Ishikawa (cell line): ENCODE measurements at regions not wholly inside any gene's neighbourhood (a gene's known extent, or its start where the extent isn't known, plus 50 kb on each side); places are given as distances from the start of the nearest gene placed in this dataset.

Source experiments
- CEBPB ChIP-seq: IDR thresholded peaks from 2 replicates; pipeline ENCODE4 v1.6.1; 2012
- CREB1 ChIP-seq: IDR thresholded peaks from 2 replicates; pipeline ENCODE4 v1.6.1; 2012; ENCODE audit warnings: low read depth
- EGR1 ChIP-seq: IDR thresholded peaks from 2 replicates; pipeline ENCODE4 v1.6.1; 2012
- EP300 ChIP-seq: IDR thresholded peaks from 2 replicates; pipeline ENCODE4 v1.6.1; 2012; ENCODE audit warnings: borderline replicate concordance
- FOXM1 ChIP-seq: IDR thresholded peaks from 2 replicates; pipeline ENCODE4 v1.6.1; 2012; ENCODE audit warnings: low read depth, borderline replicate concordance
- NFIC ChIP-seq: IDR thresholded peaks from 2 replicates; pipeline ENCODE4 v1.6.1; 2012
- RAD21 ChIP-seq: IDR thresholded peaks from 2 replicates; pipeline ENCODE4 v1.6.1; 2012; ENCODE audit warnings: low read depth
- REST ChIP-seq: IDR thresholded peaks from 2 replicates; pipeline ENCODE4 v1.6.1; 2012; ENCODE audit warnings: low read depth, mild to moderate bottlenecking
- TAF1 ChIP-seq: IDR thresholded peaks from 2 replicates; pipeline ENCODE4 v1.6.1; 2012; ENCODE audit warnings: low read depth, mild to moderate bottlenecking
- TCF12 ChIP-seq: IDR thresholded peaks from 2 replicates; pipeline ENCODE4 v1.6.1; 2012; ENCODE audit warnings: low read depth
- TEAD4 ChIP-seq: IDR thresholded peaks from 2 replicates; pipeline ENCODE4 v1.6.1; 2012
- YY1 ChIP-seq: IDR thresholded peaks from 2 replicates; pipeline ENCODE4 v1.6.1; 2012; ENCODE audit warnings: low read depth
- ZBTB7A ChIP-seq: IDR thresholded peaks from 2 replicates; pipeline ENCODE4 v1.6.1; 2012; ENCODE audit warnings: low read depth
- TF ChIP-seq, protein P1 (sequence below): IDR thresholded peaks from 2 replicates; pipeline ENCODE4 v1.6.1; 2012
- TF ChIP-seq, protein P2 (sequence below): IDR thresholded peaks from 2 replicates; pipeline ENCODE4 v1.6.1; 2012

- TF ChIP-seq CREB1 (no peak), REST (no peak), RAD21 (no peak), TEAD4 (no peak), NFIC (no peak), EP300 (no peak), TAF1 (no peak), YY1 (no peak), EGR1 (no peak), FOXM1 (no peak), CEBPB (no peak), ZBTB7A (no peak), TCF12 (no peak)
- TF ChIP-seq, protein P1, sequence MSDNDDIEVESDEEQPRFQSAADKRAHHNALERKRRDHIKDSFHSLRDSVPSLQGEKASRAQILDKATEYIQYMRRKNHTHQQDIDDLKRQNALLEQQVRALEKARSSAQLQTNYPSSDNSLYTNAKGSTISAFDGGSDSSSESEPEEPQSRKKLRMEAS, result no peak
- TF ChIP-seq, protein P2, sequence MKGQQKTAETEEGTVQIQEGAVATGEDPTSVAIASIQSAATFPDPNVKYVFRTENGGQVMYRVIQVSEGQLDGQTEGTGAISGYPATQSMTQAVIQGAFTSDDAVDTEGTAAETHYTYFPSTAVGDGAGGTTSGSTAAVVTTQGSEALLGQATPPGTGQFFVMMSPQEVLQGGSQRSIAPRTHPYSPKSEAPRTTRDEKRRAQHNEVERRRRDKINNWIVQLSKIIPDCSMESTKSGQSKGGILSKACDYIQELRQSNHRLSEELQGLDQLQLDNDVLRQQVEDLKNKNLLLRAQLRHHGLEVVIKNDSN, result no peak
Observed at GRCh38 chr2:129799036-129799958, 180.2 kb upstream of the RAB6C start.

GRCh38 chr2:129800285-129800684, 179.2 kb upstream of the RAB6C start:
- TF ChIP-seq TEAD4 (no peak), TAF1 (no peak), RAD21 (no peak), EP300 (no peak), NFIC (no peak), FOXM1 (no peak), ZBTB7A (no peak), TCF12 (no peak), CEBPB (no peak), CREB1 (no peak), EGR1 (no peak), YY1 (no peak), REST (no peak)
- TF ChIP-seq, protein P1, result no peak
- TF ChIP-seq, protein P2, result no peak

DNA sequence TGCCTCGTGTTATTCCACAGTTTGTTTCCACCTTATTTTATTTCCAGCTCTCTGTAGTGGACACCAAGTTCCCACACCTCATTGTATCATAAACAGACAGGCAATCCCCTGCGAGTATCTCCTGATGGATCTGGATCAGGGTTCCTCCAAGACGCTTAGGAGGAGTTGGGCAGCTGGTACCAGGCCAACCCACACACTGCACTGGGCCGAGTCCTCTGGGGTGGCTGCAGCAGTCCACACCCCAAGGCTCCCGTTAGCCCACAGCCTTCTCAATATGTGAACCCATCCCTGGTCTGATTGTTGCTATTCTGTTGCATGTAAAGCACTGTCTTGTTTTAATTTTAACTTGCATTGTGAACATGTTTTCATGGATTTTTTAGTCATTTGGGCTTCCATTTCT, 178.8 kb upstream of the RAB6C start:
- TF ChIP-seq ZBTB7A, result no peak
- no peak for TF ChIP-seq EGR1
- TF ChIP-seq TAF1, result no peak
- TF ChIP-seq, protein P1, result no peak
- TF ChIP-seq CEBPB, result no peak
- no peak for TF ChIP-seq YY1
- TF ChIP-seq REST, result no peak
- TF ChIP-seq RAD21, result no peak
- TF ChIP-seq, protein P2, result no peak
- TF ChIP-seq NFIC, result no peak
- no peak for TF ChIP-seq FOXM1
- TF ChIP-seq TCF12, result no peak
